ENCODE measurements at regions not wholly inside any gene's neighbourhood (a gene's known extent, or its start where the extent isn't known, plus 50 kb on each side); places are given as distances from the start of the nearest gene placed in this dataset.

- TF ChIP-seq, protein P1, sequence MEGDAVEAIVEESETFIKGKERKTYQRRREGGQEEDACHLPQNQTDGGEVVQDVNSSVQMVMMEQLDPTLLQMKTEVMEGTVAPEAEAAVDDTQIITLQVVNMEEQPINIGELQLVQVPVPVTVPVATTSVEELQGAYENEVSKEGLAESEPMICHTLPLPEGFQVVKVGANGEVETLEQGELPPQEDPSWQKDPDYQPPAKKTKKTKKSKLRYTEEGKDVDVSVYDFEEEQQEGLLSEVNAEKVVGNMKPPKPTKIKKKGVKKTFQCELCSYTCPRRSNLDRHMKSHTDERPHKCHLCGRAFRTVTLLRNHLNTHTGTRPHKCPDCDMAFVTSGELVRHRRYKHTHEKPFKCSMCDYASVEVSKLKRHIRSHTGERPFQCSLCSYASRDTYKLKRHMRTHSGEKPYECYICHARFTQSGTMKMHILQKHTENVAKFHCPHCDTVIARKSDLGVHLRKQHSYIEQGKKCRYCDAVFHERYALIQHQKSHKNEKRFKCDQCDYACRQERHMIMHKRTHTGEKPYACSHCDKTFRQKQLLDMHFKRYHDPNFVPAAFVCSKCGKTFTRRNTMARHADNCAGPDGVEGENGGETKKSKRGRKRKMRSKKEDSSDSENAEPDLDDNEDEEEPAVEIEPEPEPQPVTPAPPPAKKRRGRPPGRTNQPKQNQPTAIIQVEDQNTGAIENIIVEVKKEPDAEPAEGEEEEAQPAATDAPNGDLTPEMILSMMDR (IDR thresholded peaks at IDR 0.05), result no peak
- TF ChIP-seq POLR2A (IDR thresholded peaks at IDR 0.05) (no peak), POLR2AphosphoS5 (IDR thresholded peaks at IDR 0.05; ENCODE audit: insufficient read depth in 1 of 2, low read depth in 1 of 2) (no peak)
Observed at GRCh38 chr4:79495447-79495846, 87.4 kb upstream of the GK2 start.
